Prostate gland (tissue), 2 donors: ENCODE measurements at regions not wholly inside any gene's neighbourhood (a gene's known extent, or its start where the extent isn't known, plus 50 kb on each side); places are given as distances from the start of the nearest gene placed in this dataset.
"Not testable (repeated sequence)": the region's sequence is repeated elsewhere in the genome, so short reads cannot be mapped to it uniquely, and the experiment has no call there.

Experiments used
- DNase-seq: peaks from one replicate; pipeline ENCODE4 v3.0.0-alpha.2; 2019; ENCODE audit warnings: low spot score
- H3K27ac ChIP-seq, 2 donors: fragments of 200-600 bp; sonication (generic); 2 replicates each; pipeline ENCODE4 v1.5.1; 2017 to 2019
- H3K27me3 ChIP-seq: fragments of 200-600 bp; sonication (generic); replicated peaks from 2 replicates; pipeline ENCODE4 v1.5.1; 2019; ENCODE audit not compliant: insufficient read depth
- H3K36me3 ChIP-seq, 2 donors: fragments of 200-600 bp; sonication (generic); 1 replicate in 1 of 2; 2 replicates in 1 of 2; pipeline versions ENCODE4 v1.5.1 to v1.8.1; 2017 to 2019
- H3K4me1 ChIP-seq: fragments of 200-600 bp; sonication (generic); replicated peaks from 2 replicates; pipeline ENCODE4 v1.5.1; 2019
- H3K4me3 ChIP-seq, 2 donors: fragments of 200-600 bp; sonication (generic); 2 replicates each; pipeline ENCODE4 v1.5.1; 2017 to 2019
- H3K9me3 ChIP-seq: fragments of 200-600 bp; sonication (generic); 2 replicates; pipeline ENCODE4 v1.5.1; 2017
- CTCF ChIP-seq, 4 experiments: fragments of 200-600 bp in 2 of 4; fragments of 450-650 bp in 2 of 4; sonication (generic) in 2 of 4; IDR thresholded peaks; 1 replicate in 3 of 4; 2 replicates in 1 of 4; pipeline ENCODE4 v1.5.1; 2016 to 2019; ENCODE audit warnings: antibody characterized with exemption in 4 of 4, mild to moderate bottlenecking in 2 of 4, moderate library complexity in 2 of 4
- POLR2A ChIP-seq: fragments of 450-650 bp; IDR thresholded peaks from one replicate; pipeline ENCODE4 v1.6.1; 2016; ENCODE audit warnings: antibody characterized with exemption, mild to moderate bottlenecking
- POLR2AphosphoS5 ChIP-seq: sonication (generic); formaldehyde crosslinking; IDR thresholded peaks from one replicate; pipeline ENCODE4 v1.6.1; 2017; ENCODE audit warnings: antibody characterized with exemption
- WGBS: methylation state at CpG from one replicate; pipeline ENCODE4 v1.1.5; 2018; 5-methylcytosine and 5-hydroxymethylcytosine counted together
- intact Hi-C: fragments of 100-400 bp; cut with DNase I; formaldehyde crosslinking; loops from one replicate; pipeline ENCODE4 v1.14.2; 2022

- Histone ChIP-seq H3K4me1 (no peaks in the 10 kb centered on the region), H3K4me3 (no peak overlapping the region), H3K27ac (no peak overlapping the region), H3K9me3 (no peaks in the 10 kb centered on the region), H3K27me3 (no peaks in the 10 kb centered on the region), H3K36me3 (no peaks in the 10 kb centered on the region)
- TF ChIP-seq POLR2A = no peak
- TF ChIP-seq POLR2AphosphoS5 = no peak
- no peak for TF ChIP-seq CTCF (IDR thresholded peaks at IDR 0.05)
- WGBS = 88% methylated on average over 7 of the region's 7 CpGs
- intact Hi-C loops = no loop called here
- DNase-seq = no peak
Measured at GRCh38 chr6:150503586-150504339, 95.9 kb upstream of the PLEKHG1 start.

- 94% methylated on average over 35 of the region's 35 CpGs for WGBS
- H3K27me3 ChIP-seq = not testable (repeated sequence)
Measured at GRCh38 chr6:150507361-150507760, 92.3 kb upstream of the PLEKHG1 start.

GRCh38 chr6:150510576-150510975 lies 89.1 kb upstream of the PLEKHG1 start:
- Histone ChIP-seq H3K9me3 (no peaks in the 10 kb centered on the region), H3K4me1 (no peaks in the 10 kb centered on the region), H3K4me3 (no peak overlapping the region), H3K27ac (no peak overlapping the region), H3K36me3 (no peaks in the 10 kb centered on the region), H3K27me3 (no peaks in the 10 kb centered on the region)
- TF ChIP-seq POLR2A = no peak
- TF ChIP-seq CTCF (IDR thresholded peaks at IDR 0.05) = no peak
- no peak for TF ChIP-seq POLR2AphosphoS5
- DNase-seq = no peak
- 64% methylated on average over 3 of the region's 3 CpGs for WGBS
- intact Hi-C loops = no loop called here

More at GRCh38 chr6:150507361-150507760, 92.3 kb upstream of the PLEKHG1 start:
- intact Hi-C loops, H3K4me1 ChIP-seq, DNase-seq, H3K4me3 ChIP-seq, H3K9me3 ChIP-seq, H3K27ac ChIP-seq, H3K36me3 ChIP-seq: not testable (repeated sequence)

- H3K4me3 ChIP-seq = no peak overlapping the region
- H3K9me3 ChIP-seq = no peaks in the 10 kb centered on the region
- H3K27me3 ChIP-seq = no peaks in the 10 kb centered on the region
- DNase-seq = no peak
- 92% methylated on average over 4 of the region's 4 CpGs for WGBS
- H3K27ac ChIP-seq = no peak overlapping the region
- H3K36me3 ChIP-seq = no peaks in the 10 kb centered on the region
- intact Hi-C loops = no loop called here
- H3K4me1 ChIP-seq = no peaks in the 10 kb centered on the region
- TF ChIP-seq CTCF (IDR thresholded peaks at IDR 0.05) (no peak), POLR2AphosphoS5 (no peak), POLR2A (no peak)
Measured at GRCh38 chr6:150511313-150511712, 88.4 kb upstream of the PLEKHG1 start.

DNA sequence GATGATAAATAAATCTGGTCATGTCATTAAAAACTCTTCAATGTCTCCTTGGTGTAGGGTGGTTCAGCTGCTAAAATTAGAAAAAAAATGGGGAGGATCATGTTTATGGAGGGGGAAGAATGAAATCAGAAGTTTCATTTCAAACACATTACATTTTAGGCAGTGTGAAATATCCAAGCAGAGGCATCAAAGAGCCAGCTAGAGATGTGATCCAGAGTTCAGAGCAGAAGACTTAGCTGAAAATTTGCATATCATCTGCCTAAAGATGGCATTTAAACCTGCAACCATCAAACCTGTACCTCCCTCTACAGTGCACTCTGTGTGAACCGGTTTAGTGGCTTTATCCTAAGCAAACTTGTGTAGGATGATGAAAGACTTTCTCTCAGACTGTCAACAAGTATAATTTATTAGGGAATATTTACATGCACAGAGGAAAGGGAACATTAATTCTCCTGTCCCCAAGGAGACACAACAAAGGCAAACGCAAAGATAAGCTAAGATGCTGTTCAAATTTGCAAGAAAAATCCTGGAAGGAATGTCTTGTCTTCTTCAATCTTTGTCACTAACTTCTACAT lies 84.8 kb upstream of the PLEKHG1 start:
- H3K27me3 ChIP-seq = no peaks in the 10 kb centered on the region
- H3K9me3 ChIP-seq = no peaks in the 10 kb centered on the region
- H3K36me3 ChIP-seq = no peaks in the 10 kb centered on the region
- DNase-seq = peak; percentile 16
- 26% methylated on average over 2 of the region's 2 CpGs for WGBS
- H3K27ac ChIP-seq = no peak overlapping the region
- intact Hi-C loops = no loop called here
- H3K4me3 ChIP-seq = no peak overlapping the region
- no peaks in the 10 kb centered on the region for H3K4me1 ChIP-seq
- TF ChIP-seq POLR2AphosphoS5 (peak; percentile 73), POLR2A (no peak)

GRCh38 chr6:150516199-150516598 lies 83.5 kb upstream of the PLEKHG1 start:
- Histone ChIP-seq H3K4me1 (no peaks in the 10 kb centered on the region), H3K27ac (no peak overlapping the region), H3K9me3 (no peaks in the 10 kb centered on the region), H3K27me3 (no peaks in the 10 kb centered on the region), H3K36me3 (no peaks in the 10 kb centered on the region), H3K4me3 (no peak overlapping the region)
- 92% methylated on average over 3 of the region's 3 CpGs for WGBS
- TF ChIP-seq CTCF (IDR thresholded peaks at IDR 0.05) (no peak), POLR2A (no peak), POLR2AphosphoS5 (no peak)
- DNase-seq = no peak
- intact Hi-C loops = no loop called here
